Ishikawa (cell line): ENCODE measurements at regions not wholly inside any gene's neighbourhood (a gene's known extent, or its start where the extent isn't known, plus 50 kb on each side); places are given as distances from the start of the nearest gene placed in this dataset.

ENCODE experiments used
- CEBPB ChIP-seq: IDR thresholded peaks from 2 replicates; pipeline ENCODE4 v1.6.1; 2012
- CREB1 ChIP-seq: IDR thresholded peaks from 2 replicates; pipeline ENCODE4 v1.6.1; 2012; ENCODE audit warnings: low read depth
- EGR1 ChIP-seq: IDR thresholded peaks from 2 replicates; pipeline ENCODE4 v1.6.1; 2012
- EP300 ChIP-seq: IDR thresholded peaks from 2 replicates; pipeline ENCODE4 v1.6.1; 2012; ENCODE audit warnings: borderline replicate concordance
- FOXM1 ChIP-seq: IDR thresholded peaks from 2 replicates; pipeline ENCODE4 v1.6.1; 2012; ENCODE audit warnings: low read depth, borderline replicate concordance
- MAX ChIP-seq: IDR thresholded peaks from 2 replicates; pipeline ENCODE4 v1.6.1; 2012
- NFIC ChIP-seq: IDR thresholded peaks from 2 replicates; pipeline ENCODE4 v1.6.1; 2012
- RAD21 ChIP-seq: IDR thresholded peaks from 2 replicates; pipeline ENCODE4 v1.6.1; 2012; ENCODE audit warnings: low read depth
- REST ChIP-seq: IDR thresholded peaks from 2 replicates; pipeline ENCODE4 v1.6.1; 2012; ENCODE audit warnings: low read depth, mild to moderate bottlenecking
- TAF1 ChIP-seq: IDR thresholded peaks from 2 replicates; pipeline ENCODE4 v1.6.1; 2012; ENCODE audit warnings: low read depth, mild to moderate bottlenecking
- TCF12 ChIP-seq: IDR thresholded peaks from 2 replicates; pipeline ENCODE4 v1.6.1; 2012; ENCODE audit warnings: low read depth
- TEAD4 ChIP-seq: IDR thresholded peaks from 2 replicates; pipeline ENCODE4 v1.6.1; 2012
- USF1 ChIP-seq: IDR thresholded peaks from 2 replicates; pipeline ENCODE4 v1.6.1; 2012
- YY1 ChIP-seq: IDR thresholded peaks from 2 replicates; pipeline ENCODE4 v1.6.1; 2012; ENCODE audit warnings: low read depth
- ZBTB7A ChIP-seq: IDR thresholded peaks from 2 replicates; pipeline ENCODE4 v1.6.1; 2012; ENCODE audit warnings: low read depth

- no peak for TF ChIP-seq FOXM1
- no peak for TF ChIP-seq CEBPB
- TF ChIP-seq USF1 = no peak
- TF ChIP-seq TAF1 = no peak
- no peak for TF ChIP-seq EGR1
- no peak for TF ChIP-seq ZBTB7A
- no peak for TF ChIP-seq TEAD4
- no peak for TF ChIP-seq EP300
- no peak for TF ChIP-seq NFIC
- no peak for TF ChIP-seq YY1
These were observed 59.5 kb upstream of the BMP2 start for GRCh38 chr20:6708010-6708409.

- TF ChIP-seq NFIC (no peak), MAX (no peak), TEAD4 (no peak), RAD21 (no peak), YY1 (no peak), USF1 (no peak), REST (no peak)
These were observed 60.1 kb upstream of the BMP2 start for GRCh38 chr20:6707321-6707831.

- no peak for TF ChIP-seq CREB1
- TF ChIP-seq EGR1 = no peak
- TF ChIP-seq YY1 = no peak
- TF ChIP-seq RAD21 = no peak
- no peak for TF ChIP-seq FOXM1
- TF ChIP-seq MAX = no peak
- TF ChIP-seq CEBPB = no peak
- TF ChIP-seq ZBTB7A = no peak
- no peak for TF ChIP-seq NFIC
These were observed 61.4 kb upstream of the BMP2 start for GRCh38 chr20:6705926-6706548.

- TF ChIP-seq TAF1 (no peak), CREB1 (no peak), FOXM1 (no peak), EGR1 (no peak), REST (no peak)
These were observed 62.2 kb upstream of the BMP2 start for GRCh38 chr20:6705106-6705766.

GRCh38 chr20:6704132-6704861 lies 63.2 kb upstream of the BMP2 start:
- no peak for TF ChIP-seq FOXM1
- no peak for TF ChIP-seq EP300
- no peak for TF ChIP-seq EGR1
- no peak for TF ChIP-seq RAD21
- TF ChIP-seq MAX = no peak
- TF ChIP-seq REST = no peak
- no peak for TF ChIP-seq TEAD4
- TF ChIP-seq NFIC = no peak
- TF ChIP-seq CREB1 = no peak
- TF ChIP-seq USF1 = no peak
- TF ChIP-seq TCF12 = no peak
- no peak for TF ChIP-seq CEBPB
- no peak for TF ChIP-seq ZBTB7A
- no peak for TF ChIP-seq YY1
- no peak for TF ChIP-seq TAF1
